ENCODE measurements at regions not wholly inside any gene's neighbourhood (a gene's known extent, or its start where the extent isn't known, plus 50 kb on each side); places are given as distances from the start of the nearest gene placed in this dataset.

- TF ChIP-seq RAD21 (conservative IDR thresholded peaks at IDR 0.05) (no peak), EZH2 (IDR thresholded peaks at IDR 0.05; ENCODE audit: borderline replicate concordance, insufficient read depth, low read length, poor library complexity, severe bottlenecking) (no peak), EP300 (conservative IDR thresholded peaks at IDR 0.05; ENCODE audit: poor library complexity, severe bottlenecking) (no peak), MXI1 (conservative IDR thresholded peaks at IDR 0.05; ENCODE audit: poor library complexity, severe bottlenecking) (no peak), REST (IDR thresholded peaks at IDR 0.05; ENCODE audit: borderline replicate concordance) (no peak)
- Histone ChIP-seq H3K4me2 (ENCODE audit: low read length) (no peak overlapping the region), H3K27me3 (ENCODE audit: insufficient read depth, low read depth, low read length) (no peaks in the 10 kb centered on the region), H3K36me3 (ENCODE audit: insufficient read depth, low read length) (no peaks in the 10 kb centered on the region), H4K20me1 (ENCODE audit: insufficient read depth) (no peaks in the 10 kb centered on the region), H3F3A (ENCODE audit: insufficient read depth, low read length, poor library complexity, severe bottlenecking) (no peaks in the 10 kb centered on the region), H3K4me3 (ENCODE audit: low read length) (no peak overlapping the region), H3K79me2 (replicated peaks; ENCODE audit: insufficient read depth, low read length) (no peaks in the 10 kb centered on the region), H3K9me2 (ENCODE audit: insufficient read depth, low read length) (no peaks in the 10 kb centered on the region), H3K9me3 (ENCODE audit: low read length) (no peaks in the 10 kb centered on the region), H3K27ac (ENCODE audit: low read length) (no peak overlapping the region), H2AFZ (ENCODE audit: low read depth, low read length) (no peak overlapping the region), H3K9ac (ENCODE audit: low read length) (no peak overlapping the region)
Observed at GRCh38 chr2:88318956-88319330, 133.6 kb downstream of the FOXI3 start.

- no peak for TF ChIP-seq EP300 (conservative IDR thresholded peaks at IDR 0.05; ENCODE audit: poor library complexity, severe bottlenecking)
- TF ChIP-seq CTCF (IDR thresholded peaks at IDR 0.05; ENCODE audit: poor library complexity, severe bottlenecking), result no peak
- TF ChIP-seq SMC3 (conservative IDR thresholded peaks at IDR 0.05; ENCODE audit: poor library complexity), result no peak
- no peak for TF ChIP-seq POLR2AphosphoS5 (IDR thresholded peaks at IDR 0.05)
- no peak for TF ChIP-seq RAD21 (conservative IDR thresholded peaks at IDR 0.05)
- no peak for TF ChIP-seq TAF1 (IDR thresholded peaks at IDR 0.05; ENCODE audit: low read depth)
- no peaks in the 10 kb centered on the region for H3K9me3 ChIP-seq (ENCODE audit: low read length)
- no peak overlapping the region for H2AFZ ChIP-seq (ENCODE audit: low read depth, low read length)
- H3K9ac ChIP-seq (ENCODE audit: low read length), result no peak overlapping the region
- no peaks in the 10 kb centered on the region for H3K9me2 ChIP-seq (ENCODE audit: insufficient read depth, low read length)
- H3K27me3 ChIP-seq (ENCODE audit: insufficient read depth, low read depth, low read length), result no peaks in the 10 kb centered on the region
- no peak overlapping the region for H3K4me2 ChIP-seq (ENCODE audit: low read length)
- no peaks in the 10 kb centered on the region for H4K20me1 ChIP-seq (ENCODE audit: insufficient read depth)
- no peak overlapping the region for H3K4me3 ChIP-seq (ENCODE audit: low read length)
- no peaks in the 10 kb centered on the region for H3K36me3 ChIP-seq (ENCODE audit: insufficient read depth, low read length)
- H3K27ac ChIP-seq (ENCODE audit: low read length), result no peak overlapping the region
- H3F3A ChIP-seq (ENCODE audit: insufficient read depth, low read length, poor library complexity, severe bottlenecking), result no peaks in the 10 kb centered on the region
- no peaks in the 10 kb centered on the region for H3K79me2 ChIP-seq (replicated peaks; ENCODE audit: insufficient read depth, low read length)
Observed at GRCh38 chr2:88318071-88318955, 134.2 kb downstream of the FOXI3 start.
